CD4-positive, alpha-beta T cell (primary cell): ENCODE measurements at regions not wholly inside any gene's neighbourhood (a gene's known extent, or its start where the extent isn't known, plus 50 kb on each side); places are given as distances from the start of the nearest gene placed in this dataset.

Source experiments
- ATAC-seq: fragments of 200-7000 bp; cut with Tn5 transposase; one replicate; pipeline ENCODE4 v1.10.0; 2022; ENCODE audit warnings: mild to moderate bottlenecking; ENCODE audit not compliant: poor library complexity
- CTCF ChIA-PET: fragments of 350-600 bp; sonication (Branson Sonifier 250); formaldehyde crosslinking; loops from one replicate; lab custom pipeline; 2021; ENCODE audit warnings: antibody characterized with exemption, inconsistent platforms; lab: Charles Lee
- POLR2A ChIA-PET: fragments of 350-600 bp; sonication (Branson Sonifier 250); formaldehyde crosslinking; loops from one replicate; lab custom pipeline; 2021; ENCODE audit warnings: antibody characterized with exemption, inconsistent platforms; lab: Charles Lee
- DNase-seq, 14 experiments: peaks; one replicate each; pipeline ENCODE4 v3.0.0-alpha.2; 2013 to 2020; ENCODE audit warnings: mixed read lengths in 2 of 14
- H3K27ac ChIP-seq, 2 donors: one replicate each; pipeline versions ENCODE4 v1.5.1 to v1.7.0; 2013; ENCODE audit warnings: low read length in 2 of 2, low read depth in 1 of 2, mild to moderate bottlenecking in 1 of 2
- H3K27me3 ChIP-seq, 2 experiments: 1 replicate in 1 of 2; 2 replicates in 1 of 2; pipeline versions ENCODE4 v1.6.1 to v1.7.0; 2013; ENCODE audit warnings: low read length in 2 of 2, control low read depth in 1 of 2, mild to moderate bottlenecking in 1 of 2, moderate library complexity in 1 of 2; ENCODE audit not compliant: insufficient read depth in 2 of 2, control insufficient read depth in 1 of 2
- H3K36me3 ChIP-seq: one replicate; pipeline ENCODE4 v1.6.1; 2013; ENCODE audit warnings: low read length, control low read depth; ENCODE audit not compliant: insufficient read depth
- H3K4me1 ChIP-seq: one replicate; pipeline ENCODE4 v1.6.1; 2013; ENCODE audit warnings: low read length, control low read depth; ENCODE audit not compliant: insufficient read depth
- H3K4me3 ChIP-seq: one replicate; pipeline ENCODE4 v1.5.1; 2013; ENCODE audit warnings: mild to moderate bottlenecking, low read length, moderate library complexity
- H3K9me3 ChIP-seq, 2 experiments: 1 replicate in 1 of 2; 2 replicates in 1 of 2; pipeline versions ENCODE4 v1.6.1 to v1.7.0; 2013; ENCODE audit warnings: low read length in 2 of 2, mild to moderate bottlenecking in 2 of 2, control low read depth in 1 of 2, moderate library complexity in 1 of 2; ENCODE audit not compliant: control insufficient read depth in 1 of 2, insufficient read depth in 1 of 2
- H3K27ac Mint-ChIP-seq: one replicate; pipeline ENCODE4 v1.8.0; 2020; ENCODE audit warnings: mixed read lengths
- H3K27me3 Mint-ChIP-seq: one replicate; pipeline ENCODE4 v1.8.0; 2021; ENCODE audit warnings: mixed read lengths
- H3K36me3 Mint-ChIP-seq: one replicate; pipeline ENCODE4 v1.8.0; 2021; ENCODE audit warnings: low read depth, mixed read lengths
- H3K4me1 Mint-ChIP-seq: one replicate; pipeline ENCODE4 v1.8.0; 2021; ENCODE audit warnings: low read depth, mixed read lengths
- H3K4me3 Mint-ChIP-seq: one replicate; pipeline ENCODE4 v1.8.0; 2020; ENCODE audit warnings: mild to moderate bottlenecking, mixed read lengths
- H3K9me3 Mint-ChIP-seq: one replicate; pipeline ENCODE4 v1.8.0; 2020; ENCODE audit warnings: mixed read lengths
- intact Hi-C, 2 experiments: fragments of 100-400 bp; cut with DNase I in 1 of 2; cut with micrococcal nuclease in 1 of 2; formaldehyde crosslinking; loops; one replicate each; pipeline versions ENCODE4 v1.15.1 to v1.9.0; 2023 to 2025; cut with DNase I, micrococcal nuclease
- TF ChIP-seq, protein P1 (sequence below): fragments of 200-600 bp; IDR thresholded peaks from one replicate; pipeline ENCODE4 v1.8.0; 2022; ENCODE audit warnings: antibody characterized with exemption, mild to moderate bottlenecking

- ChIA-PET POLR2A (no interaction called here), CTCF (no interaction called here)
- Histone ChIP-seq H3K27me3 (no peaks in the 10 kb centered on the region), H3K36me3 (no peaks in the 10 kb centered on the region), H3K4me1 (no peaks in the 10 kb centered on the region), H3K9me3 (peaks cover 0 to 5% of the 10 kb centered on the region in 2 experiments), H3K27ac (no peak overlapping the region), H3K4me3 (no peak overlapping the region)
- intact Hi-C loops = no loop called here
- Mint-ChIP-seq H3K9me3 (peaks cover 2% of the 10 kb centered on the region), H3K36me3 (no peaks in the 10 kb centered on the region), H3K27ac (no peak overlapping the region), H3K27me3 (no peaks in the 10 kb centered on the region), H3K4me1 (no peaks in the 10 kb centered on the region), H3K4me3 (no peak overlapping the region)
- ATAC-seq (no peak), DNase-seq (no peak)
- TF ChIP-seq, protein P1, sequence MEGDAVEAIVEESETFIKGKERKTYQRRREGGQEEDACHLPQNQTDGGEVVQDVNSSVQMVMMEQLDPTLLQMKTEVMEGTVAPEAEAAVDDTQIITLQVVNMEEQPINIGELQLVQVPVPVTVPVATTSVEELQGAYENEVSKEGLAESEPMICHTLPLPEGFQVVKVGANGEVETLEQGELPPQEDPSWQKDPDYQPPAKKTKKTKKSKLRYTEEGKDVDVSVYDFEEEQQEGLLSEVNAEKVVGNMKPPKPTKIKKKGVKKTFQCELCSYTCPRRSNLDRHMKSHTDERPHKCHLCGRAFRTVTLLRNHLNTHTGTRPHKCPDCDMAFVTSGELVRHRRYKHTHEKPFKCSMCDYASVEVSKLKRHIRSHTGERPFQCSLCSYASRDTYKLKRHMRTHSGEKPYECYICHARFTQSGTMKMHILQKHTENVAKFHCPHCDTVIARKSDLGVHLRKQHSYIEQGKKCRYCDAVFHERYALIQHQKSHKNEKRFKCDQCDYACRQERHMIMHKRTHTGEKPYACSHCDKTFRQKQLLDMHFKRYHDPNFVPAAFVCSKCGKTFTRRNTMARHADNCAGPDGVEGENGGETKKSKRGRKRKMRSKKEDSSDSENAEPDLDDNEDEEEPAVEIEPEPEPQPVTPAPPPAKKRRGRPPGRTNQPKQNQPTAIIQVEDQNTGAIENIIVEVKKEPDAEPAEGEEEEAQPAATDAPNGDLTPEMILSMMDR = no peak
These were observed 671.3 kb upstream of the NECTIN3 start for GRCh38 chr3:110400315-110400714.

GRCh38 chr3:110405830-110406585, 665.6 kb upstream of the NECTIN3 start:
- DNase-seq (no peak), ATAC-seq (no peak)
- H3K9me3 ChIP-seq = peaks cover 1 to 4% of the 10 kb centered on the region in 2 experiments
- Mint-ChIP-seq H3K27me3 (no peaks in the 10 kb centered on the region), H3K4me1 (no peaks in the 10 kb centered on the region), H3K9me3 (no peaks in the 10 kb centered on the region), H3K4me3 (no peak overlapping the region), H3K36me3 (no peaks in the 10 kb centered on the region), H3K27ac (no peak overlapping the region)
- H3K27me3 ChIP-seq = no peaks in the 10 kb centered on the region
- ChIA-PET CTCF (no interaction called here), POLR2A (no interaction called here)
- H3K36me3 ChIP-seq = no peaks in the 10 kb centered on the region
- no peaks in the 10 kb centered on the region for H3K4me1 ChIP-seq
- no peak overlapping the region for H3K4me3 ChIP-seq
- no peak overlapping the region for H3K27ac ChIP-seq
- TF ChIP-seq, protein P1 = no peak
- intact Hi-C loops = no loop called here

- Mint-ChIP-seq H3K4me1 (no peaks in the 10 kb centered on the region), H3K9me3 (no peaks in the 10 kb centered on the region), H3K36me3 (no peaks in the 10 kb centered on the region), H3K4me3 (no peak overlapping the region), H3K27ac (no peak overlapping the region), H3K27me3 (peaks cover 8% of the 10 kb centered on the region)
- Histone ChIP-seq H3K27me3 (no peaks in the 10 kb centered on the region), H3K27ac (no peak overlapping the region), H3K4me3 (no peak overlapping the region), H3K36me3 (no peaks in the 10 kb centered on the region), H3K4me1 (no peaks in the 10 kb centered on the region), H3K9me3 (peaks cover 0 to 4% of the 10 kb centered on the region in 2 experiments)
- DNase-seq = no peak
- ATAC-seq = no peak
- TF ChIP-seq, protein P1 = no peak
- POLR2A ChIA-PET = no interaction called here
- intact Hi-C loops = no loop called here
- CTCF ChIA-PET = no interaction called here
These were observed 658.4 kb upstream of the NECTIN3 start for GRCh38 chr3:110413266-110413665.
